MCF 10A (cell line): ENCODE measurements at regions not wholly inside any gene's neighbourhood (a gene's known extent, or its start where the extent isn't known, plus 50 kb on each side); places are given as distances from the start of the nearest gene placed in this dataset.

Experiments used
- BruUV-seq: library from RNA; stranded (reverse); fragments of 400-500 nt; replicated peaks from 2 replicates; lab custom pipeline; 2021; lab: Mats Ljungman, UMichigan
- CTCF ChIA-PET: fragments of 300-600 bp; sonication (Branson Sonifier 250); formaldehyde crosslinking; extraction: SDS; loops from one replicate; lab custom pipeline; 2021; ENCODE audit warnings: antibody characterized with exemption, inconsistent platforms; lab: Yijun Ruan, JAX
- POLR2A ChIA-PET: fragments of 300-600, 350-650 bp; sonication (Branson Sonifier 250); formaldehyde crosslinking; extraction: SDS; loops from one replicate; lab custom pipeline; 2020; ENCODE audit warnings: antibody characterized with exemption, inconsistent platforms; lab: Yijun Ruan, JAX
- DNase-seq: peaks from one replicate; pipeline ENCODE4 v3.0.0-alpha.2; 2018; ENCODE audit not compliant: unreplicated experiment
- H3K27ac Mint-ChIP-seq: one replicate; pipeline ENCODE4 v1.8.0; 2022; ENCODE audit warnings: mild to moderate bottlenecking, low read depth, mixed read lengths; ENCODE audit not compliant: unreplicated experiment
- H3K27me3 Mint-ChIP-seq: one replicate; pipeline ENCODE4 v1.8.0; 2022; ENCODE audit warnings: mixed read lengths; ENCODE audit not compliant: insufficient read depth, unreplicated experiment
- H3K36me3 Mint-ChIP-seq: one replicate; pipeline ENCODE4 v1.8.0; 2022; ENCODE audit warnings: mild to moderate bottlenecking, moderate library complexity, mixed read lengths; ENCODE audit not compliant: insufficient read depth, unreplicated experiment
- H3K4me1 Mint-ChIP-seq: one replicate; pipeline ENCODE4 v1.8.0; 2022; ENCODE audit warnings: mixed read lengths; ENCODE audit not compliant: insufficient read depth, unreplicated experiment
- H3K4me3 Mint-ChIP-seq: one replicate; pipeline ENCODE4 v1.8.0; 2022; ENCODE audit warnings: mild to moderate bottlenecking, moderate library complexity, mixed read lengths; ENCODE audit not compliant: unreplicated experiment
- H3K9me3 Mint-ChIP-seq: one replicate; pipeline ENCODE4 v1.8.0; 2022; ENCODE audit warnings: mixed read lengths; ENCODE audit not compliant: unreplicated experiment
- CTCF ChIP-seq: fragments of 200-600 bp; IDR thresholded peaks from one replicate; pipeline ENCODE4 v1.8.0; 2022; ENCODE audit warnings: antibody characterized with exemption, mild to moderate bottlenecking; ENCODE audit not compliant: unreplicated experiment
- intact Hi-C: fragments of 100-400 bp; cut with micrococcal nuclease; formaldehyde crosslinking; loops from 2 replicates; pipeline ENCODE4 v1.14.1; 2022

GRCh38 chr5:27722337-27722736 is 684.0 kb upstream of the CDH9 start:
- ChIA-PET POLR2A (no interaction called here), CTCF (no interaction called here)
- intact Hi-C loops = no loop called here
- Mint-ChIP-seq H3K9me3 (no peaks in the 10 kb centered on the region), H3K27ac (no peak overlapping the region), H3K27me3 (no peaks in the 10 kb centered on the region), H3K4me1 (no peaks in the 10 kb centered on the region), H3K36me3 (no peaks in the 10 kb centered on the region), H3K4me3 (no peak overlapping the region)
- no peak for DNase-seq
- TF ChIP-seq CTCF = no peak
- BruUV-seq = no TSS peak

DNA sequence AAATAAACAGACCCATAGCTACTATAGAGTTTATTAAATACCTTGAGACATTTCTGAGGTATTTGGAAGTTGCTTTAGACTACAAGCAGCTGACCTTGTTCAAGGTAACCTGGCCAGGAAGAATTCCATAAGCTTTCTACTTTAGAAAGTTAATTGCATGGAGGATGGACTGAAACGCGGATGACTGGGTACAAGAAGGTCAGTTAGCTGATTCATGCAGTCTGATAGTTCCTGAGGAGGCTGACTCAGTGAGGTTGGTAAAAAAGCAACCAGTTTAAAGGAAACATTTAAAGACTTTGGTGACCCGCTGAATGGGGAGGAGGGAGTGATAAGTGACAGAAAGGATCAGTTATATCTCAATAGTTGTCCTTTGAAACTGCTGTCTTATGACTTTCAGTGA is 670.1 kb upstream of the CDH9 start:
- no peaks in the 10 kb centered on the region for H3K9me3 Mint-ChIP-seq
- H3K27me3 Mint-ChIP-seq = no peaks in the 10 kb centered on the region
- BruUV-seq = no TSS peak
- DNase-seq = peak; percentile 20
- H3K36me3 Mint-ChIP-seq = no peaks in the 10 kb centered on the region
- TF ChIP-seq CTCF = no peak
- intact Hi-C loops = no loop called here
- CTCF ChIA-PET = no interaction called here
- POLR2A ChIA-PET = no interaction called here
- H3K4me1 Mint-ChIP-seq = no peaks in the 10 kb centered on the region
- no peak overlapping the region for H3K4me3 Mint-ChIP-seq
- no peak overlapping the region for H3K27ac Mint-ChIP-seq

- peak; percentile 55 for DNase-seq
- ChIA-PET CTCF (no interaction called here), POLR2A (no interaction called here)
- no peak for TF ChIP-seq CTCF
- H3K36me3 Mint-ChIP-seq = no peaks in the 10 kb centered on the region
- H3K27me3 Mint-ChIP-seq = no peaks in the 10 kb centered on the region
- H3K27ac Mint-ChIP-seq = no peak overlapping the region
- peaks cover 8% of the 10 kb centered on the region for H3K4me1 Mint-ChIP-seq
- H3K4me3 Mint-ChIP-seq = no peak overlapping the region
- intact Hi-C loops = no loop called here
- no peaks in the 10 kb centered on the region for H3K9me3 Mint-ChIP-seq
- no TSS peak for BruUV-seq
Observed at GRCh38 chr5:27706832-27707231, 668.4 kb upstream of the CDH9 start.

GRCh38 chr5:27705661-27706060 is 667.3 kb upstream of the CDH9 start:
- Mint-ChIP-seq H3K36me3 (no peaks in the 10 kb centered on the region), H3K9me3 (no peaks in the 10 kb centered on the region), H3K27me3 (no peaks in the 10 kb centered on the region), H3K27ac (no peak overlapping the region), H3K4me3 (no peak overlapping the region), H3K4me1 (peaks cover 8% of the 10 kb centered on the region)
- POLR2A ChIA-PET = no interaction called here
- no TSS peak for BruUV-seq
- TF ChIP-seq CTCF = no peak
- intact Hi-C loops = no loop called here
- DNase-seq = no peak
- CTCF ChIA-PET = interaction anchor here (0.6 kb wide), 1 partner anchor 243 kb away, joined by 3 read pairs; no protein-coding TSS in a partner anchor
